GM18502 (cell line): ENCODE measurements at regions not wholly inside any gene's neighbourhood (a gene's known extent, or its start where the extent isn't known, plus 50 kb on each side); places are given as distances from the start of the nearest gene placed in this dataset.
"Not testable (repeated sequence)": the region's sequence is repeated elsewhere in the genome, so short reads cannot be mapped to it uniquely, and the experiment has no call there.

Experiments
- ATAC-seq: cut with Tn5 transposase; IDR thresholded peaks from one replicate; pipeline ENCODE4 v1.9.1; 2021; ENCODE audit warnings: mild to moderate bottlenecking; ENCODE audit not compliant: unreplicated experiment, poor library complexity

GRCh38 chr10:61063034-61063433 lies 119.0 kb upstream of the RHOBTB1 start:
- ATAC-seq: no peak

- ATAC-seq: no peak
Measured at GRCh38 chr10:61061923-61062504, 118.0 kb upstream of the RHOBTB1 start.

- no peak for ATAC-seq
Measured at GRCh38 chr10:61059636-61060035, 115.7 kb upstream of the RHOBTB1 start.

- no peak for ATAC-seq
Measured at GRCh38 chr10:61052469-61053205, 108.7 kb upstream of the RHOBTB1 start.

- ATAC-seq: no peak
Measured at GRCh38 chr10:61051344-61051743, 107.4 kb upstream of the RHOBTB1 start.

GRCh38 chr10:61050120-61050745 lies 106.2 kb upstream of the RHOBTB1 start:
- ATAC-seq: no peak

GRCh38 chr10:61049386-61049785 lies 105.4 kb upstream of the RHOBTB1 start:
- no peak for ATAC-seq

GRCh38 chr10:61047788-61048560 lies 104.0 kb upstream of the RHOBTB1 start:
- ATAC-seq: no peak

- no peak for ATAC-seq
Measured at GRCh38 chr10:61047081-61047480, 103.1 kb upstream of the RHOBTB1 start.

- not testable (repeated sequence) for ATAC-seq
Measured at GRCh38 chr10:61045480-61045879, 101.5 kb upstream of the RHOBTB1 start.

- no peak for ATAC-seq
Measured at GRCh38 chr10:61042533-61042932, 98.5 kb upstream of the RHOBTB1 start.

GRCh38 chr10:61040399-61041016 lies 96.5 kb upstream of the RHOBTB1 start:
- ATAC-seq: no peak

GRCh38 chr10:61039868-61040267 lies 95.9 kb upstream of the RHOBTB1 start:
- ATAC-seq: no peak

GRCh38 chr10:61037261-61037830 lies 93.4 kb upstream of the RHOBTB1 start:
- not testable (repeated sequence) for ATAC-seq

GRCh38 chr10:61036148-61036547 lies 92.2 kb upstream of the RHOBTB1 start:
- ATAC-seq: not testable (repeated sequence)

GRCh38 chr10:61031341-61031740 lies 87.4 kb upstream of the RHOBTB1 start:
- ATAC-seq: no peak

GRCh38 chr10:61029411-61029810 lies 85.4 kb upstream of the RHOBTB1 start:
- ATAC-seq: no peak

GRCh38 chr10:61028861-61029361 lies 84.9 kb upstream of the RHOBTB1 start:
- no peak for ATAC-seq

- peak; percentile 72 for ATAC-seq
Measured at GRCh38 chr10:61024856-61025201, 80.8 kb upstream of the RHOBTB1 start.
